Stomach (tissue), 4 donors: ENCODE measurements at regions not wholly inside any gene's neighbourhood (a gene's known extent, or its start where the extent isn't known, plus 50 kb on each side); places are given as distances from the start of the nearest gene placed in this dataset.

ENCODE experiments used
- EP300 ChIP-seq: sonication (generic); formaldehyde crosslinking; IDR thresholded peaks from one replicate; pipeline ENCODE4 v1.6.1; 2017; ENCODE audit warnings: antibody characterized with exemption
- TF ChIP-seq, protein P1 (sequence below), 7 experiments: fragments of 450-650 bp in 4 of 7; fragments of 200-600 bp in 3 of 7; sonication (generic) in 3 of 7; IDR thresholded peaks; one replicate each; pipeline ENCODE4 v1.5.1; 2016 to 2019; ENCODE audit warnings: antibody characterized with exemption in 7 of 7, control low read depth in 2 of 7, mild to moderate bottlenecking in 1 of 7

- TF ChIP-seq, protein P1, sequence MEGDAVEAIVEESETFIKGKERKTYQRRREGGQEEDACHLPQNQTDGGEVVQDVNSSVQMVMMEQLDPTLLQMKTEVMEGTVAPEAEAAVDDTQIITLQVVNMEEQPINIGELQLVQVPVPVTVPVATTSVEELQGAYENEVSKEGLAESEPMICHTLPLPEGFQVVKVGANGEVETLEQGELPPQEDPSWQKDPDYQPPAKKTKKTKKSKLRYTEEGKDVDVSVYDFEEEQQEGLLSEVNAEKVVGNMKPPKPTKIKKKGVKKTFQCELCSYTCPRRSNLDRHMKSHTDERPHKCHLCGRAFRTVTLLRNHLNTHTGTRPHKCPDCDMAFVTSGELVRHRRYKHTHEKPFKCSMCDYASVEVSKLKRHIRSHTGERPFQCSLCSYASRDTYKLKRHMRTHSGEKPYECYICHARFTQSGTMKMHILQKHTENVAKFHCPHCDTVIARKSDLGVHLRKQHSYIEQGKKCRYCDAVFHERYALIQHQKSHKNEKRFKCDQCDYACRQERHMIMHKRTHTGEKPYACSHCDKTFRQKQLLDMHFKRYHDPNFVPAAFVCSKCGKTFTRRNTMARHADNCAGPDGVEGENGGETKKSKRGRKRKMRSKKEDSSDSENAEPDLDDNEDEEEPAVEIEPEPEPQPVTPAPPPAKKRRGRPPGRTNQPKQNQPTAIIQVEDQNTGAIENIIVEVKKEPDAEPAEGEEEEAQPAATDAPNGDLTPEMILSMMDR (IDR thresholded peaks at IDR 0.05): no peak
- no peak for TF ChIP-seq EP300
These were observed 84.5 kb upstream of the SMIM23 start for GRCh38 chr5:171701100-171701541.
